IMR-90 (cell line): ENCODE measurements at regions not wholly inside any gene's neighbourhood (a gene's known extent, or its start where the extent isn't known, plus 50 kb on each side); places are given as distances from the start of the nearest gene placed in this dataset.

Experiments used
- POLR2A ChIP-seq: IDR thresholded peaks from 2 replicates; pipeline ENCODE4 v1.6.1; 2012; ENCODE audit warnings: mild to moderate bottlenecking, low read depth, low read length
- TF ChIP-seq, protein P1 (sequence below): conservative IDR thresholded peaks from 2 replicates; pipeline ENCODE4 v1.5.1; 2012; ENCODE audit warnings: mild to moderate bottlenecking, low read depth, low read length, improper control_type of control experiment

DNA sequence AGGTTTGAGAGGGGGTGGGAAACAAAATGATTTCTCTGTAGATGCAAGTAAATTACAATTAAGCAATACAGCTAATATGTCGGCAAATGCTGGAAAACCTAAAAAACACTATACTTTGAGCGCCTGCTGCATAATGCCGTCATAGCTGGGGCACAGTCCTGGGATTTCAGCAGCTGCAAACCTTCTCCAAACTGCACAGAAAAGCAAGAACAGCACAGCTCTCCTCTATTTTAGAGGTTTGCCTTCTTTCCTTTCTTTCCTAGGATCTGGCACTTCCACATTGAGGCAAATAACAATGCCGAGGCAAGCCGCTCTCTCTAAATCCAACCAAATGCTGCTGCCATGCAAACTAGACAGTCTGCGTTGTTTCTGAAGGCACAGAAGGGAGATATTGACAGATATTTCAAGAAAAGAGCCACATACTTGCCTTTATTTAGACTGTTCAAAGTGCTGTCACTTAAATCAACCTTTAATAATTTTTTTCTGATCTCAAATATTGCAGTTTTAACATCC, 287.1 kb upstream of the G2E3 start:
- TF ChIP-seq, protein P1, sequence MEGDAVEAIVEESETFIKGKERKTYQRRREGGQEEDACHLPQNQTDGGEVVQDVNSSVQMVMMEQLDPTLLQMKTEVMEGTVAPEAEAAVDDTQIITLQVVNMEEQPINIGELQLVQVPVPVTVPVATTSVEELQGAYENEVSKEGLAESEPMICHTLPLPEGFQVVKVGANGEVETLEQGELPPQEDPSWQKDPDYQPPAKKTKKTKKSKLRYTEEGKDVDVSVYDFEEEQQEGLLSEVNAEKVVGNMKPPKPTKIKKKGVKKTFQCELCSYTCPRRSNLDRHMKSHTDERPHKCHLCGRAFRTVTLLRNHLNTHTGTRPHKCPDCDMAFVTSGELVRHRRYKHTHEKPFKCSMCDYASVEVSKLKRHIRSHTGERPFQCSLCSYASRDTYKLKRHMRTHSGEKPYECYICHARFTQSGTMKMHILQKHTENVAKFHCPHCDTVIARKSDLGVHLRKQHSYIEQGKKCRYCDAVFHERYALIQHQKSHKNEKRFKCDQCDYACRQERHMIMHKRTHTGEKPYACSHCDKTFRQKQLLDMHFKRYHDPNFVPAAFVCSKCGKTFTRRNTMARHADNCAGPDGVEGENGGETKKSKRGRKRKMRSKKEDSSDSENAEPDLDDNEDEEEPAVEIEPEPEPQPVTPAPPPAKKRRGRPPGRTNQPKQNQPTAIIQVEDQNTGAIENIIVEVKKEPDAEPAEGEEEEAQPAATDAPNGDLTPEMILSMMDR: no peak
- TF ChIP-seq POLR2A: no peak
